Uterus (tissue), 3 donors: ENCODE measurements at regions not wholly inside any gene's neighbourhood (a gene's known extent, or its start where the extent isn't known, plus 50 kb on each side); places are given as distances from the start of the nearest gene placed in this dataset.

ENCODE experiments used
- DNase-seq, 2 donors: peaks; one replicate each; pipeline ENCODE4 v3.0.0-alpha.2; 2019 to 2020
- H3K27ac ChIP-seq, 2 donors: fragments of 200-600 bp; sonication (generic); 1 replicate in 1 of 2; 2 replicates in 1 of 2; pipeline ENCODE4 v1.5.1; 2016 to 2018
- H3K27me3 ChIP-seq, 2 donors: fragments of 200-600 bp; sonication (generic); one replicate each; pipeline ENCODE4 v1.5.1; 2018 to 2019; ENCODE audit warnings: control low read depth in 1 of 2
- H3K36me3 ChIP-seq, 2 donors: fragments of 200-600 bp; sonication (generic); one replicate each; pipeline ENCODE4 v1.5.1; 2019; ENCODE audit warnings: control low read depth in 1 of 2
- H3K4me1 ChIP-seq, 2 donors: fragments of 200-600 bp; sonication (generic); one replicate each; pipeline ENCODE4 v1.5.1; 2018 to 2019; ENCODE audit warnings: control low read depth in 1 of 2
- H3K4me3 ChIP-seq, 2 donors: fragments of 200-600 bp; sonication (generic); 1 replicate in 1 of 2; 2 replicates in 1 of 2; pipeline ENCODE4 v1.5.1; 2018 to 2019; ENCODE audit warnings: mild to moderate bottlenecking in 1 of 2
- H3K9me3 ChIP-seq, 2 donors: fragments of 200-600 bp; sonication (generic); one replicate each; pipeline ENCODE4 v1.5.1; 2019; ENCODE audit warnings: control low read depth in 1 of 2
- POLR2A ChIP-seq, 2 donors: fragments of 450-650 bp; IDR thresholded peaks; one replicate each; pipeline ENCODE4 v1.6.1; 2016; ENCODE audit warnings: antibody characterized with exemption in 2 of 2, mild to moderate bottlenecking in 1 of 2, moderate library complexity in 1 of 2
- intact Hi-C: fragments of 100-400 bp; cut with DNase I; formaldehyde crosslinking; loops from one replicate; pipeline ENCODE4 v1.15.1; 2023; ENCODE audit warnings: low total_unique reads
- TF ChIP-seq, protein P1 (sequence below), 4 experiments: fragments of 200-600 bp in 2 of 4; fragments of 450-650 bp in 2 of 4; sonication (generic) in 2 of 4; IDR thresholded peaks; one replicate each; pipeline ENCODE4 v1.5.1; 2016 to 2019; ENCODE audit warnings: antibody characterized with exemption in 4 of 4, mild to moderate bottlenecking in 2 of 4, moderate library complexity in 1 of 4
- donor health status: DM: yes; HTN: yes; CAD: no.

- intact Hi-C loops: no loop called here
- TF ChIP-seq, protein P1, sequence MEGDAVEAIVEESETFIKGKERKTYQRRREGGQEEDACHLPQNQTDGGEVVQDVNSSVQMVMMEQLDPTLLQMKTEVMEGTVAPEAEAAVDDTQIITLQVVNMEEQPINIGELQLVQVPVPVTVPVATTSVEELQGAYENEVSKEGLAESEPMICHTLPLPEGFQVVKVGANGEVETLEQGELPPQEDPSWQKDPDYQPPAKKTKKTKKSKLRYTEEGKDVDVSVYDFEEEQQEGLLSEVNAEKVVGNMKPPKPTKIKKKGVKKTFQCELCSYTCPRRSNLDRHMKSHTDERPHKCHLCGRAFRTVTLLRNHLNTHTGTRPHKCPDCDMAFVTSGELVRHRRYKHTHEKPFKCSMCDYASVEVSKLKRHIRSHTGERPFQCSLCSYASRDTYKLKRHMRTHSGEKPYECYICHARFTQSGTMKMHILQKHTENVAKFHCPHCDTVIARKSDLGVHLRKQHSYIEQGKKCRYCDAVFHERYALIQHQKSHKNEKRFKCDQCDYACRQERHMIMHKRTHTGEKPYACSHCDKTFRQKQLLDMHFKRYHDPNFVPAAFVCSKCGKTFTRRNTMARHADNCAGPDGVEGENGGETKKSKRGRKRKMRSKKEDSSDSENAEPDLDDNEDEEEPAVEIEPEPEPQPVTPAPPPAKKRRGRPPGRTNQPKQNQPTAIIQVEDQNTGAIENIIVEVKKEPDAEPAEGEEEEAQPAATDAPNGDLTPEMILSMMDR (IDR thresholded peaks at IDR 0.05): no peak
- no peak for TF ChIP-seq POLR2A (IDR thresholded peaks at IDR 0.05)
- no peaks in the 10 kb centered on the region for H3K9me3 ChIP-seq
- H3K27ac ChIP-seq: no peak overlapping the region
- H3K27me3 ChIP-seq: no peaks in the 10 kb centered on the region
- no peaks in the 10 kb centered on the region for H3K36me3 ChIP-seq
- H3K4me1 ChIP-seq: no peaks in the 10 kb centered on the region
- no peak overlapping the region for H3K4me3 ChIP-seq
- no peak for DNase-seq
Measured at GRCh38 chr3:168490981-168491380, 395.3 kb upstream of the GOLIM4 start.

GRCh38 chr3:168489301-168489700 lies 393.6 kb upstream of the GOLIM4 start:
- Histone ChIP-seq H3K4me1 (no peaks in the 10 kb centered on the region), H3K27ac (no peak overlapping the region), H3K27me3 (no peaks in the 10 kb centered on the region), H3K36me3 (no peaks in the 10 kb centered on the region), H3K4me3 (no peak overlapping the region), H3K9me3 (no peaks in the 10 kb centered on the region)
- no peak for DNase-seq
- TF ChIP-seq POLR2A (IDR thresholded peaks at IDR 0.05): no peak
- TF ChIP-seq, protein P1 (IDR thresholded peaks at IDR 0.05): no peak
- intact Hi-C loops: no loop called here

GRCh38 chr3:168485936-168486335 lies 390.2 kb upstream of the GOLIM4 start:
- intact Hi-C loops: no loop called here
- no peak for DNase-seq
- no peaks in the 10 kb centered on the region for H3K4me1 ChIP-seq
- H3K9me3 ChIP-seq: no peaks in the 10 kb centered on the region
- no peak for TF ChIP-seq POLR2A (IDR thresholded peaks at IDR 0.05)
- TF ChIP-seq, protein P1 (IDR thresholded peaks at IDR 0.05): no peak
- no peaks in the 10 kb centered on the region for H3K27me3 ChIP-seq
- no peak overlapping the region for H3K4me3 ChIP-seq
- no peaks in the 10 kb centered on the region for H3K36me3 ChIP-seq
- no peak overlapping the region for H3K27ac ChIP-seq

DNA sequence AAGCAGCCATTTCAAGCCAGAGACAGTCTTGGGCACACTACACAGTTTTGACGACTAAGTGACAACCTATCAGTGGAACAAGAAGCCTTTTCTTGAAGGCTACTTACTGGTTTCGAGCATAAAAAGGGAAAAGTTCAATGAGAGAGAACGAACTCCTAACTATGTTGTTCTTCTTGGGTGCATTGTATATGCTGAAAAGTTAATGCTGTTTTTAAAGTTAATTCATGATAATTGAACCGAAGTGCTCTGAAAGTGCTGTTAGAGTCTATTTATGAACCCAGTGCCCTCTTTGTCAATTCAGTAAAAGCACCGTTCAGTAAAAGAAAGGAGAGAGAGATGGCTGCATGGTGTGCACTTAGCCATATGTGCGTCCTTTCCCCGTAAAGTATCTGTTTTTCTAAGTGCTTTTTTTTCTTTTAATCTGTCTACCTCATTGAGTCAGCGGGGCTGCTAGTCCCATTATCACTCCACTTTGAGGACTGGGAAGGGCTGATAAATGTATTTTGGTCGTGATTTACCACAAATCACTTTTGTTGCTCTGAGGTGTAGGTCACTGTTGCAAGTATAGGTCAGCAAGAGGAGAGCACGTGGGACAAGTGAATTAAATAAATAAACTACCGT lies 380.7 kb upstream of the GOLIM4 start:
- Histone ChIP-seq H3K9me3 (no peaks in the 10 kb centered on the region), H3K27ac (no peak overlapping the region), H3K36me3 (no peaks in the 10 kb centered on the region), H3K4me1 (no peaks in the 10 kb centered on the region), H3K27me3 (no peaks in the 10 kb centered on the region), H3K4me3 (no peak overlapping the region)
- TF ChIP-seq POLR2A (IDR thresholded peaks at IDR 0.05): no peak
- TF ChIP-seq, protein P1 (IDR thresholded peaks at IDR 0.05): no peak
- intact Hi-C loops: no loop called here
- DNase-seq: no peak

GRCh38 chr3:168475704-168476103 lies 380.0 kb upstream of the GOLIM4 start:
- Histone ChIP-seq H3K27ac (no peak overlapping the region), H3K4me3 (no peak overlapping the region), H3K36me3 (no peaks in the 10 kb centered on the region), H3K27me3 (no peaks in the 10 kb centered on the region), H3K9me3 (no peaks in the 10 kb centered on the region), H3K4me1 (no peaks in the 10 kb centered on the region)
- intact Hi-C loops: no loop called here
- TF ChIP-seq, protein P1 (IDR thresholded peaks at IDR 0.05): no peak
- no peak for TF ChIP-seq POLR2A (IDR thresholded peaks at IDR 0.05)
- DNase-seq: no peak
